Body of pancreas (tissue), 4 donors: ENCODE measurements at regions not wholly inside any gene's neighbourhood (a gene's known extent, or its start where the extent isn't known, plus 50 kb on each side); places are given as distances from the start of the nearest gene placed in this dataset.

Experiments
- ATAC-seq: fragments of 150-250 bp; one replicate; pipeline ENCODE4 v1.9.1; 2016
- DNase-seq, 4 donors: peaks; one replicate each; pipeline ENCODE4 v3.0.0-alpha.2; 2019
- H3K27ac ChIP-seq, 4 donors: fragments of 200-600 bp; sonication (generic); 1 replicate in 3 of 4; 2 replicates in 1 of 4; pipeline versions ENCODE4 v1.5.1 to v1.6.1; 2016 to 2019; ENCODE audit warnings: mild to moderate bottlenecking in 1 of 4, mixed read lengths in 1 of 4, moderate library complexity in 1 of 4
- H3K27me3 ChIP-seq, 2 donors: fragments of 200-600 bp; sonication (generic); one replicate each; pipeline ENCODE4 v1.6.0; 2016; ENCODE audit warnings: mild to moderate bottlenecking in 1 of 2
- H3K36me3 ChIP-seq, 2 donors: fragments of 200-600 bp; sonication (generic); replicated peaks in 1 of 2; 2 replicates each; pipeline ENCODE4 v1.5.1; 2016; ENCODE audit warnings: low read depth in 2 of 2; ENCODE audit not compliant: insufficient read depth in 1 of 2
- H3K4me1 ChIP-seq: fragments of 200-600 bp; sonication (generic); one replicate; pipeline ENCODE4 v1.6.0; 2016
- H3K4me3 ChIP-seq, 2 donors: fragments of 200-600 bp; sonication (generic); 1 replicate in 1 of 2; 2 replicates in 1 of 2; pipeline ENCODE4 v1.5.1; 2016 to 2019
- H3K9me3 ChIP-seq, 3 donors: fragments of 200-600 bp; sonication (generic); 1 replicate in 2 of 3; 2 replicates in 1 of 3; pipeline ENCODE4 v1.5.1; 2016
- POLR2A ChIP-seq, 3 donors: fragments of 450-650 bp; IDR thresholded peaks; one replicate each; pipeline ENCODE4 v1.6.1; 2016; ENCODE audit warnings: antibody characterized with exemption in 3 of 3, mild to moderate bottlenecking in 2 of 3
- WGBS, 2 donors: methylation state at CpG; one replicate each; pipeline ENCODE4 v1.1.5; 2017; 5-methylcytosine and 5-hydroxymethylcytosine counted together
- intact Hi-C: fragments of 100-400 bp; cut with DNase I; formaldehyde crosslinking; loops from one replicate; pipeline ENCODE4 v1.15.1; 2023
- TF ChIP-seq, protein P1 (sequence below), 7 experiments: fragments of 450-650 bp in 4 of 7; fragments of 200-600 bp in 3 of 7; sonication (generic) in 3 of 7; IDR thresholded peaks; one replicate each; pipeline ENCODE4 v1.5.1; 2016 to 2019; ENCODE audit warnings: antibody characterized with exemption in 7 of 7

DNA sequence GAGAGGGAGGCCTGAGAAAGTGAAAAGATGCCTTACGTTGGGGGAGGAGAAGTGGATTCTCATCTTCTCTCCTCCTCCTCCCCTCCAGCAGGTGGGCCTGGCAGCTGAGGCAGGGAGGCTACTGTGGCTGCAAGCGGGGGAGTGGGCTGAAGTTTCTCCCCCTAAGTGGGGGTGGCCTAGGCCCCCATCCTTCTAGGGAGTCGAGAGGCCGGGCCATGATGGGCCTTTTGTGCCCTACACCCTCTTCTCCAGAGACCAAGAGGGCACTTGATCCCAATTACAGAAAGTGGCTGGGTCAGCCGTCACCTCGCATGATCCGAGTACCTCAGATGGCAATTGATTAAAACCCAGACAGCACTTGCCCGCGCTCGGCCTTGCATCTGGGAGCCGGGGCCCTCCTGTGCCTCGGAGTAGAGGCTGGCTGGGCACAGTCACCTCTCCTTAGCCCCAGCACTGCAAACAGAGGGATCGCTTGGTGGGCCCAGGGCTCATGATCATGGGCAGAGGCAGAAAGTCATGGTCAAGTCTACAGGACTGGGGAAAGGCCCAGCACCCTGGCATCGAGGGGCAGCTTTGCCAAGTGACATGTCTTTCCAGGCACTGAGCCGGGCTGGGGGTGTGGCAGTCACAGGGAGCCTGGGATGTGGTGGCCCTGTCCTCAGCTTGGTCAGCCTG lies 78.3 kb downstream of the IRX5 start:
- no peak overlapping the region for H3K4me3 ChIP-seq
- WGBS, 2 donors = 77 to 85% methylated on average over 8 to 15 of the region's 15 CpGs
- H3K9me3 ChIP-seq = no peaks in the 10 kb centered on the region
- no peaks in the 10 kb centered on the region for H3K4me1 ChIP-seq
- H3K36me3 ChIP-seq = no peaks in the 10 kb centered on the region
- H3K27me3 ChIP-seq = no peaks in the 10 kb centered on the region
- H3K27ac ChIP-seq = no peak overlapping the region
- no peak for TF ChIP-seq POLR2A (IDR thresholded peaks at IDR 0.05)
- TF ChIP-seq, protein P1, sequence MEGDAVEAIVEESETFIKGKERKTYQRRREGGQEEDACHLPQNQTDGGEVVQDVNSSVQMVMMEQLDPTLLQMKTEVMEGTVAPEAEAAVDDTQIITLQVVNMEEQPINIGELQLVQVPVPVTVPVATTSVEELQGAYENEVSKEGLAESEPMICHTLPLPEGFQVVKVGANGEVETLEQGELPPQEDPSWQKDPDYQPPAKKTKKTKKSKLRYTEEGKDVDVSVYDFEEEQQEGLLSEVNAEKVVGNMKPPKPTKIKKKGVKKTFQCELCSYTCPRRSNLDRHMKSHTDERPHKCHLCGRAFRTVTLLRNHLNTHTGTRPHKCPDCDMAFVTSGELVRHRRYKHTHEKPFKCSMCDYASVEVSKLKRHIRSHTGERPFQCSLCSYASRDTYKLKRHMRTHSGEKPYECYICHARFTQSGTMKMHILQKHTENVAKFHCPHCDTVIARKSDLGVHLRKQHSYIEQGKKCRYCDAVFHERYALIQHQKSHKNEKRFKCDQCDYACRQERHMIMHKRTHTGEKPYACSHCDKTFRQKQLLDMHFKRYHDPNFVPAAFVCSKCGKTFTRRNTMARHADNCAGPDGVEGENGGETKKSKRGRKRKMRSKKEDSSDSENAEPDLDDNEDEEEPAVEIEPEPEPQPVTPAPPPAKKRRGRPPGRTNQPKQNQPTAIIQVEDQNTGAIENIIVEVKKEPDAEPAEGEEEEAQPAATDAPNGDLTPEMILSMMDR (IDR thresholded peaks at IDR 0.05) = no peak
- no peak for DNase-seq
- ATAC-seq = no peak
- intact Hi-C loops = no loop called here

GRCh38 chr16:55009581-55009980 lies 78.9 kb downstream of the IRX5 start:
- no peaks in the 10 kb centered on the region for H3K9me3 ChIP-seq
- 75 to 76% methylated on average over 9 to 10 of the region's 10 CpGs for WGBS, 2 donors

GRCh38 chr16:55010492-55011160 lies 80.0 kb downstream of the IRX5 start:
- no peak overlapping the region for H3K27ac ChIP-seq
- H3K9me3 ChIP-seq = no peaks in the 10 kb centered on the region
- H3K4me3 ChIP-seq = no peak overlapping the region
- WGBS, 2 donors = 55 to 67% methylated on average over 13 to 14 of the region's 14 CpGs
- no peaks in the 10 kb centered on the region for H3K4me1 ChIP-seq
- intact Hi-C loops = no loop called here
- DNase-seq (no peak), ATAC-seq (no peak)
- no peaks in the 10 kb centered on the region for H3K36me3 ChIP-seq
- H3K27me3 ChIP-seq = no peaks in the 10 kb centered on the region
- TF ChIP-seq POLR2A (IDR thresholded peaks at IDR 0.05) = no peak
- TF ChIP-seq, protein P1 (IDR thresholded peaks at IDR 0.05) = no peak

More at GRCh38 chr16:55009581-55009980, 78.9 kb downstream of the IRX5 start:
- intact Hi-C loops = no loop called here
- ATAC-seq (no peak), DNase-seq (no peak)
- Histone ChIP-seq H3K4me3 (no peak overlapping the region), H3K27me3 (no peaks in the 10 kb centered on the region), H3K36me3 (no peaks in the 10 kb centered on the region), H3K4me1 (no peaks in the 10 kb centered on the region), H3K27ac (no peak overlapping the region)
- TF ChIP-seq POLR2A (IDR thresholded peaks at IDR 0.05) = no peak
- TF ChIP-seq, protein P1 (IDR thresholded peaks at IDR 0.05) = no peak

DNA sequence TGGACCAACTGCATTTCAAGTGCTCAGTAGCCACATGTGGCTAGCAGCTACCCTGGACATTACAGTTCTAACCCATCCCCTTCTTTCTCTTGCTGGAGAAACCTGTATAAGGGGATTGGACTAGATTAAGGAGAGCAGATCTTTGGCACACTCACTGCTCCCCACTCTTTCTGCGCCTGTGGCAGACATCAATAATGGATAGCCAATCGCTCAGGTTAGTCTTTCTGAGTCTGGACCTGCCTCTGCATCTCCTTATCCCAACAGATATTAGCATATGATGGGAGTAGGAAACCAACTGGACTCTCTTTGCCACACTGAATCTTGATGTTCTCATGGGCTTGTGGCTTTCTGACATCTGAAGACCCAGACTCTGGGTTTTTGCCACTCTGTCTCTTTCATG lies 81.7 kb downstream of the IRX5 start:
- no peaks in the 10 kb centered on the region for H3K27me3 ChIP-seq
- H3K9me3 ChIP-seq = no peaks in the 10 kb centered on the region
- H3K4me1 ChIP-seq = no peaks in the 10 kb centered on the region
- no peak overlapping the region for H3K27ac ChIP-seq
- WGBS, 2 donors = 37 to 53% methylated on average over 2 of the region's 2 CpGs
- TF ChIP-seq, protein P1 (IDR thresholded peaks at IDR 0.05) = no peak
- no peak for TF ChIP-seq POLR2A (IDR thresholded peaks at IDR 0.05)
- intact Hi-C loops = no loop called here
- ATAC-seq = no peak
- H3K4me3 ChIP-seq = no peak overlapping the region
- DNase-seq = no peak
- H3K36me3 ChIP-seq = no peaks in the 10 kb centered on the region

DNA sequence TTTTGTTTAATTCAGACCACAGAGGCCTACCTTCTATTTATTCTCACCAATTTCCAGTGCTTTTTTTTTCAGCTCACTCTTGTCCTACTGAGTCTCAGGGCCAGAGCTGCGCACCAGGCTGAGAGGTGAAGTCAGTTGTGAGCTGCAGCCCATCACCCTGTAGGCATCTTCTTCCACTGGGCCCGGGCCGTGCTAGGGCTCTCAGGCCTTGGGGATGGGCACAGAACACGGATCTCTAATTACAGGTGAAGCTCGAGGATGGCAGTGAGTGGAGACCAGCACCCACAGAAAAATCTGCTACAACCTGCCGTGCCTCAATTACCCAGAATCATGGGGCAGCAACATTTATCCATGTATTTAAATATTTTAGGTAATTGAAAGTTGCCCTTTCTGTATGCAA lies 82.1 kb downstream of the IRX5 start:
- Histone ChIP-seq H3K4me3 (no peak overlapping the region), H3K27ac (no peak overlapping the region), H3K9me3 (no peaks in the 10 kb centered on the region), H3K36me3 (no peaks in the 10 kb centered on the region), H3K4me1 (no peaks in the 10 kb centered on the region), H3K27me3 (no peaks in the 10 kb centered on the region)
- DNase-seq = no peak
- intact Hi-C loops = no loop called here
- TF ChIP-seq, protein P1 (IDR thresholded peaks at IDR 0.05) = no peak
- no peak for TF ChIP-seq POLR2A (IDR thresholded peaks at IDR 0.05)
- no peak for ATAC-seq
- 76 to 90% methylated on average over 6 of the region's 6 CpGs for WGBS, 2 donors
